K562 (cell line): ENCODE measurements at regions not wholly inside any gene's neighbourhood (a gene's known extent, or its start where the extent isn't known, plus 50 kb on each side); places are given as distances from the start of the nearest gene placed in this dataset.

Source experiments
- POLR2A ChIP-seq: fragments of 450-650 bp; conservative IDR thresholded peaks from 2 replicates; pipeline ENCODE4 v1.6.1; 2016
- ZBED1 ChIP-seq: IDR thresholded peaks from 2 replicates; pipeline ENCODE4 v1.6.1; 2014
- ZKSCAN1 ChIP-seq: fragments of 150-350 bp; IDR thresholded peaks from 2 replicates; pipeline ENCODE4 v1.6.1; 2016; ENCODE audit warnings: low read depth, low read length
- TF ChIP-seq, protein P1 (sequence below), 3 experiments: IDR thresholded peaks in 2 of 3; conservative IDR thresholded peaks in 1 of 3; 2 replicates each; pipeline ENCODE4 v1.5.1; 2011 to 2012; ENCODE audit warnings: low read length in 3 of 3, mild to moderate bottlenecking in 3 of 3, control low read depth in 2 of 3, improper control_type of control experiment in 1 of 3, inconsistent platforms in 1 of 3, low read depth in 1 of 3, mixed read lengths in 1 of 3, moderate library complexity in 1 of 3; ENCODE audit not compliant: insufficient read depth in 2 of 3

DNA sequence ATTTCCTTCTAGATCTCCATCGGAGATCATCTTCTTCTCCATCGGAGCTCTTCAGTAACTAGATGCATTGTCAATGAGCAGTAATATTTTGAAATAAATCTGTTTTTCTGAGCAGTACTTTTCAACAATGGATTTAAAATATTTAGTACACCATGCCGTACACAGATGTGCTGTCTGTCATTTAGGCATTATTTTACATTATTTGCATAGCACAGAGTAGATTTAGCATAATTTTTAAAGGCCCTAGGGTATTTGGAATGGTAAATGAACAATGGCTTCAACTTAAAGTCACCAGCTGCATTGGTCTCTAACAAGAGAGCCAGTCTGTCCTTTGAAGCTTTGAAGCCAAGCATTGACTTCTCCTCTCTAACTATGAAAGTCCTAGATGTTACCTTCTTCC is 95.4 kb upstream of the ANKFN1 start:
- TF ChIP-seq ZKSCAN1: no peak
- TF ChIP-seq, protein P1, sequence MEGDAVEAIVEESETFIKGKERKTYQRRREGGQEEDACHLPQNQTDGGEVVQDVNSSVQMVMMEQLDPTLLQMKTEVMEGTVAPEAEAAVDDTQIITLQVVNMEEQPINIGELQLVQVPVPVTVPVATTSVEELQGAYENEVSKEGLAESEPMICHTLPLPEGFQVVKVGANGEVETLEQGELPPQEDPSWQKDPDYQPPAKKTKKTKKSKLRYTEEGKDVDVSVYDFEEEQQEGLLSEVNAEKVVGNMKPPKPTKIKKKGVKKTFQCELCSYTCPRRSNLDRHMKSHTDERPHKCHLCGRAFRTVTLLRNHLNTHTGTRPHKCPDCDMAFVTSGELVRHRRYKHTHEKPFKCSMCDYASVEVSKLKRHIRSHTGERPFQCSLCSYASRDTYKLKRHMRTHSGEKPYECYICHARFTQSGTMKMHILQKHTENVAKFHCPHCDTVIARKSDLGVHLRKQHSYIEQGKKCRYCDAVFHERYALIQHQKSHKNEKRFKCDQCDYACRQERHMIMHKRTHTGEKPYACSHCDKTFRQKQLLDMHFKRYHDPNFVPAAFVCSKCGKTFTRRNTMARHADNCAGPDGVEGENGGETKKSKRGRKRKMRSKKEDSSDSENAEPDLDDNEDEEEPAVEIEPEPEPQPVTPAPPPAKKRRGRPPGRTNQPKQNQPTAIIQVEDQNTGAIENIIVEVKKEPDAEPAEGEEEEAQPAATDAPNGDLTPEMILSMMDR (IDR thresholded peaks at IDR 0.05 in 2 of 3, conservative IDR thresholded peaks at IDR 0.05 in 1 of 3; ENCODE audit: insufficient read depth in 2 of 3, low read depth in 1 of 3, low read length in 3 of 3): no peak
- no peak for TF ChIP-seq ZBED1
- no peak for TF ChIP-seq POLR2A
